Chondrocyte (in vitro differentiated cells): ENCODE measurements at regions not wholly inside any gene's neighbourhood (a gene's known extent, or its start where the extent isn't known, plus 50 kb on each side); places are given as distances from the start of the nearest gene placed in this dataset.

Source experiments
- DNase-seq: peaks from one replicate; pipeline ENCODE4 v3.0.0; 2021; ENCODE audit warnings: mixed read lengths, low spot score
- H3K27ac Mint-ChIP-seq: one replicate; pipeline ENCODE4 v1.8.0; 2021; ENCODE audit warnings: mild to moderate bottlenecking, moderate library complexity, mixed read lengths; ENCODE audit not compliant: unreplicated experiment
- H3K27me3 Mint-ChIP-seq: 2 replicates; pipeline ENCODE4 v1.8.0; 2021; ENCODE audit warnings: low read depth, mixed read lengths
- H3K36me3 Mint-ChIP-seq: 2 replicates; pipeline ENCODE4 v1.8.0; 2021; ENCODE audit warnings: low read depth, mixed read lengths
- H3K4me1 Mint-ChIP-seq: 2 replicates; pipeline ENCODE4 v1.8.0; 2021; ENCODE audit warnings: low read depth, mild to moderate bottlenecking, mixed read lengths
- H3K4me3 Mint-ChIP-seq: one replicate; pipeline ENCODE4 v1.8.0; 2021; ENCODE audit warnings: mild to moderate bottlenecking, moderate library complexity, mixed read lengths; ENCODE audit not compliant: unreplicated experiment
- H3K9me3 Mint-ChIP-seq: 2 replicates; pipeline ENCODE4 v1.8.0; 2021; ENCODE audit warnings: low read depth, mixed read lengths
- TF ChIP-seq, protein P1 (sequence below): fragments of 200-600 bp; sonication (generic); IDR thresholded peaks from 2 replicates; pipeline ENCODE4 v1.5.0; 2021; ENCODE audit warnings: antibody characterized with exemption, mild to moderate bottlenecking, moderate library complexity

- DNase-seq = no peak
- H3K27ac Mint-ChIP-seq = peak overlapping the region; percentile 98
- peak overlapping the region; percentile 53 for H3K4me3 Mint-ChIP-seq
- peaks cover 2% of the 10 kb centered on the region for H3K36me3 Mint-ChIP-seq
- TF ChIP-seq, protein P1, sequence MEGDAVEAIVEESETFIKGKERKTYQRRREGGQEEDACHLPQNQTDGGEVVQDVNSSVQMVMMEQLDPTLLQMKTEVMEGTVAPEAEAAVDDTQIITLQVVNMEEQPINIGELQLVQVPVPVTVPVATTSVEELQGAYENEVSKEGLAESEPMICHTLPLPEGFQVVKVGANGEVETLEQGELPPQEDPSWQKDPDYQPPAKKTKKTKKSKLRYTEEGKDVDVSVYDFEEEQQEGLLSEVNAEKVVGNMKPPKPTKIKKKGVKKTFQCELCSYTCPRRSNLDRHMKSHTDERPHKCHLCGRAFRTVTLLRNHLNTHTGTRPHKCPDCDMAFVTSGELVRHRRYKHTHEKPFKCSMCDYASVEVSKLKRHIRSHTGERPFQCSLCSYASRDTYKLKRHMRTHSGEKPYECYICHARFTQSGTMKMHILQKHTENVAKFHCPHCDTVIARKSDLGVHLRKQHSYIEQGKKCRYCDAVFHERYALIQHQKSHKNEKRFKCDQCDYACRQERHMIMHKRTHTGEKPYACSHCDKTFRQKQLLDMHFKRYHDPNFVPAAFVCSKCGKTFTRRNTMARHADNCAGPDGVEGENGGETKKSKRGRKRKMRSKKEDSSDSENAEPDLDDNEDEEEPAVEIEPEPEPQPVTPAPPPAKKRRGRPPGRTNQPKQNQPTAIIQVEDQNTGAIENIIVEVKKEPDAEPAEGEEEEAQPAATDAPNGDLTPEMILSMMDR = no peak
- peaks cover 13% of the 10 kb centered on the region for H3K9me3 Mint-ChIP-seq
- no peaks in the 10 kb centered on the region for H3K27me3 Mint-ChIP-seq
- peaks cover 62% of the 10 kb centered on the region for H3K4me1 Mint-ChIP-seq
Observed at GRCh38 chr15:67915461-67916374, 75.9 kb upstream of the RNU6-1 start.

GRCh38 chr15:67916565-67916964 lies 76.7 kb upstream of the RNU6-1 start:
- Mint-ChIP-seq H3K27ac (peak overlapping the region; percentile 98), H3K9me3 (peaks cover 7% of the 10 kb centered on the region), H3K4me1 (peaks cover 60% of the 10 kb centered on the region), H3K27me3 (no peaks in the 10 kb centered on the region), H3K4me3 (no peak overlapping the region), H3K36me3 (peaks cover 1% of the 10 kb centered on the region)
- TF ChIP-seq, protein P1 = no peak
- DNase-seq = no peak

GRCh38 chr15:67917037-67917436 lies 77.2 kb upstream of the RNU6-1 start:
- no peak overlapping the region for H3K4me3 Mint-ChIP-seq
- no peak for DNase-seq
- H3K9me3 Mint-ChIP-seq = peaks cover 3% of the 10 kb centered on the region
- no peaks in the 10 kb centered on the region for H3K36me3 Mint-ChIP-seq
- H3K27ac Mint-ChIP-seq = peak overlapping the region; percentile 88
- H3K4me1 Mint-ChIP-seq = peaks cover 56% of the 10 kb centered on the region
- H3K27me3 Mint-ChIP-seq = no peaks in the 10 kb centered on the region
- TF ChIP-seq, protein P1 = peak; percentile 34

GRCh38 chr15:67917636-67918035 lies 77.8 kb upstream of the RNU6-1 start:
- Mint-ChIP-seq H3K4me1 (peaks cover 52% of the 10 kb centered on the region), H3K9me3 (peaks cover 3% of the 10 kb centered on the region), H3K27ac (peak overlapping the region; percentile 88), H3K4me3 (no peak overlapping the region), H3K36me3 (no peaks in the 10 kb centered on the region), H3K27me3 (no peaks in the 10 kb centered on the region)
- TF ChIP-seq, protein P1 = no peak
- no peak for DNase-seq

GRCh38 chr15:67918205-67918861 lies 78.5 kb upstream of the RNU6-1 start:
- peak overlapping the region; percentile 88 for H3K27ac Mint-ChIP-seq
- TF ChIP-seq, protein P1 = no peak
- H3K4me1 Mint-ChIP-seq = peaks cover 53% of the 10 kb centered on the region
- no peak overlapping the region for H3K4me3 Mint-ChIP-seq
- H3K36me3 Mint-ChIP-seq = no peaks in the 10 kb centered on the region
- peaks cover 3% of the 10 kb centered on the region for H3K9me3 Mint-ChIP-seq
- no peaks in the 10 kb centered on the region for H3K27me3 Mint-ChIP-seq
- no peak for DNase-seq
